Fibroblast of the aortic adventitia (primary cell): ENCODE measurements at regions not wholly inside any gene's neighbourhood (a gene's known extent, or its start where the extent isn't known, plus 50 kb on each side); places are given as distances from the start of the nearest gene placed in this dataset.

Experiments
- DNase-seq: peaks from one replicate; pipeline ENCODE4 v3.0.0-alpha.2; 2010; ENCODE audit warnings: low read depth
- H3K4me3 ChIP-seq: 2 replicates; pipeline ENCODE4 v1.5.1; 2011; ENCODE audit warnings: low read depth, mild to moderate bottlenecking, control low read depth, low read length, moderate library complexity
- TF ChIP-seq, protein P1 (sequence below): IDR thresholded peaks from 2 replicates; pipeline ENCODE4 v1.5.1; 2011; ENCODE audit warnings: mild to moderate bottlenecking, low read length, control low read depth, inconsistent platforms; ENCODE audit not compliant: insufficient read depth

DNA sequence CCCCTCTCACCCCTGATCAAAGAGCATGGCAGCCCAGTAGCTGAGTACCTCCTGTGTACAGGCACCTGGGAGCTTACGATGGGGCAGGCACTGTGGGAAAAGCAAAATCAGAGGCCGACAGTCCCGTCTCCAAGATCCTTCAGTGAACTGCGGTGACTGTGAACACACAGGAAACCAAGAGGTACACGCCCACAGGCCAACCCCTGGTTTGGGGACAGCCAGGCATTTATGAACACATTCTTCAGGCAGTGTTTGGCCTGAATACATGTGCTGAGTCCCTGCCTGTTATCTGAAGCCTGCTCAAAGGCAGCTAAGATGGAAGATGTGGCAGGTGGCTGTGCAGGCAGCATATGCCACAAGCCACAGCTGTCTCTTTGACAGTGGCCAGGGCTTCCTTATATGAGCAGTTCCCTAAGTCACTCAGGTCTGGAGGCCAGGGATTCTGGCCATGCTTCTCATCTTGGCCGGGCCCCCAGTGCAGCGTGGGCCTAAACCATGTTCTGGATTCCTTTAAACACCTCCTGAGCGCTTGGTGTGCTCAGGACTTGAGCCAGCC is 123.6 kb downstream of the UQCRFS1 start:
- DNase-seq: no peak
- H3K4me3 ChIP-seq: no peak overlapping the region
- TF ChIP-seq, protein P1, sequence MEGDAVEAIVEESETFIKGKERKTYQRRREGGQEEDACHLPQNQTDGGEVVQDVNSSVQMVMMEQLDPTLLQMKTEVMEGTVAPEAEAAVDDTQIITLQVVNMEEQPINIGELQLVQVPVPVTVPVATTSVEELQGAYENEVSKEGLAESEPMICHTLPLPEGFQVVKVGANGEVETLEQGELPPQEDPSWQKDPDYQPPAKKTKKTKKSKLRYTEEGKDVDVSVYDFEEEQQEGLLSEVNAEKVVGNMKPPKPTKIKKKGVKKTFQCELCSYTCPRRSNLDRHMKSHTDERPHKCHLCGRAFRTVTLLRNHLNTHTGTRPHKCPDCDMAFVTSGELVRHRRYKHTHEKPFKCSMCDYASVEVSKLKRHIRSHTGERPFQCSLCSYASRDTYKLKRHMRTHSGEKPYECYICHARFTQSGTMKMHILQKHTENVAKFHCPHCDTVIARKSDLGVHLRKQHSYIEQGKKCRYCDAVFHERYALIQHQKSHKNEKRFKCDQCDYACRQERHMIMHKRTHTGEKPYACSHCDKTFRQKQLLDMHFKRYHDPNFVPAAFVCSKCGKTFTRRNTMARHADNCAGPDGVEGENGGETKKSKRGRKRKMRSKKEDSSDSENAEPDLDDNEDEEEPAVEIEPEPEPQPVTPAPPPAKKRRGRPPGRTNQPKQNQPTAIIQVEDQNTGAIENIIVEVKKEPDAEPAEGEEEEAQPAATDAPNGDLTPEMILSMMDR: no peak

DNA sequence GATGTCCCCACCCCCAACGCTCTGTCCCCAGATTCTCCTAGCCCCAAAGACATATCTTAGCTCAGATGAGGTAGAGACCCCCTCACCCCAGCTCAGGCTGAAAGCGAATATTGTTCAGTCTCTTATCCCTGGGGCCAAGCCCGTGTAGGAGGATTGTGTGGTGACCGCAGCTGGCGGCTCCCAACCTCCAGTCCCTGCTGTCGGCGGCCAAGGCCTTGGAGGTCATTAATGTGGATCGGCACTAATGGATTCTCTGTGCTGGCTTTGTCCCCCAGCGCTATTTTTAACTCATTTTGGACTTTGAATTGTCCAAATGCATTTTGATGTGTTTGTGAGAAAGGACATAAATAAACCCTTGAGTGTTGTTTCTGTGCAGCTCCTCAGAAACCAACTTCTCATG is 124.2 kb downstream of the UQCRFS1 start:
- H3K4me3 ChIP-seq: no peak overlapping the region
- DNase-seq: no peak
- TF ChIP-seq, protein P1: no peak

DNA sequence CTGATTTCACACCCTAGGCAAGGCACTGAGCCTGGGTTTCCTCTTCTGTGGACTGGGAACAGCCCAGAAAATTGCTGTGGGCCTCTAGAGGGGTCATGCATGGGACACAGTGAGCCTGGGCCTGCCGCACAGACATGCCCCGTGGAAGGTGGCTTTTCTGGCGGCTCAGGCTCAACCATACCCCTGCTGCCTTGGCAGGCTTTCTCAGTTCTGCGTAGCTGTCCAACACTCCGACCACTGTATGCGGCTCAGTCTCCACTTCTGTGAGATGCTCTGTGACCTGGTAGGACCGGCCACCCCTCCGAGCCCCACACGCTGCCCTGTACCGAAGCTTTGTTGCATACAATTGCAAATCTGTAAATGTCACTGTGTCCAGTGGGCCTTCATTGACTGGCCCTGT is 126.3 kb downstream of the UQCRFS1 start:
- TF ChIP-seq, protein P1: no peak
- H3K4me3 ChIP-seq: no peak overlapping the region
- no peak for DNase-seq

DNA sequence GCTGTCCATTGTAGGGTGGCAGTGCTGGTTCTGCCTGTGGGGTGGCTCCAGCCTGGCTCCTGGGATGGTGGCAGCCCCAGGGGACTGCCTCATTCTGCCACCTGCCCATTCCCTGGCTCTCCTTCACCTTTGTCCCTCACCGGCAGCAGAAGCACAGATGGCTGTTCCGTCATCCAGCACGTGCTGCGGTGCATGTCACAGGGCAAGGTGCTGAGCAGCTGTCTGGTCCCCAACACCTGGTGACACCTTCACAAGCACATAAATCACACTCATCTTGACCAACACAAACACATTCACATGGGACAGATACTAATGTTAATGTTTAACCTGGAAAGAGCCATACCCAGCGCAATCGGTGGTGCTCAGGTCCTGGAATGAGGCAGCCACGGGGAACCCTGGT is 126.8 kb downstream of the UQCRFS1 start:
- no peak overlapping the region for H3K4me3 ChIP-seq
- TF ChIP-seq, protein P1: no peak
- no peak for DNase-seq

- TF ChIP-seq, protein P1: no peak
- H3K4me3 ChIP-seq: no peak overlapping the region
Measured at GRCh38 chr19:29085630-29086029, 127.3 kb downstream of the UQCRFS1 start.

GRCh38 chr19:29085206-29085605 is 127.7 kb downstream of the UQCRFS1 start:
- no peak for DNase-seq
- no peak overlapping the region for H3K4me3 ChIP-seq
- TF ChIP-seq, protein P1: no peak

More at GRCh38 chr19:29085630-29086029, 127.3 kb downstream of the UQCRFS1 start:
- DNase-seq: no peak

GRCh38 chr19:29084266-29084665 is 128.7 kb downstream of the UQCRFS1 start:
- H3K4me3 ChIP-seq: no peak overlapping the region
- peak; percentile 13 for DNase-seq
- TF ChIP-seq, protein P1: peak; percentile 52
